C4-2B (cell line): ENCODE measurements at regions not wholly inside any gene's neighbourhood (a gene's known extent, or its start where the extent isn't known, plus 50 kb on each side); places are given as distances from the start of the nearest gene placed in this dataset.

ENCODE experiments used
- ZFX ChIP-seq: fragments of 450-650 bp; IDR thresholded peaks from 2 replicates; pipeline ENCODE4 v1.6.1; 2017
- TF ChIP-seq, protein P1 (sequence below): fragments of 450-650 bp; conservative IDR thresholded peaks from 2 replicates; pipeline ENCODE4 v1.5.1; 2017; ENCODE audit warnings: mild to moderate bottlenecking

DNA sequence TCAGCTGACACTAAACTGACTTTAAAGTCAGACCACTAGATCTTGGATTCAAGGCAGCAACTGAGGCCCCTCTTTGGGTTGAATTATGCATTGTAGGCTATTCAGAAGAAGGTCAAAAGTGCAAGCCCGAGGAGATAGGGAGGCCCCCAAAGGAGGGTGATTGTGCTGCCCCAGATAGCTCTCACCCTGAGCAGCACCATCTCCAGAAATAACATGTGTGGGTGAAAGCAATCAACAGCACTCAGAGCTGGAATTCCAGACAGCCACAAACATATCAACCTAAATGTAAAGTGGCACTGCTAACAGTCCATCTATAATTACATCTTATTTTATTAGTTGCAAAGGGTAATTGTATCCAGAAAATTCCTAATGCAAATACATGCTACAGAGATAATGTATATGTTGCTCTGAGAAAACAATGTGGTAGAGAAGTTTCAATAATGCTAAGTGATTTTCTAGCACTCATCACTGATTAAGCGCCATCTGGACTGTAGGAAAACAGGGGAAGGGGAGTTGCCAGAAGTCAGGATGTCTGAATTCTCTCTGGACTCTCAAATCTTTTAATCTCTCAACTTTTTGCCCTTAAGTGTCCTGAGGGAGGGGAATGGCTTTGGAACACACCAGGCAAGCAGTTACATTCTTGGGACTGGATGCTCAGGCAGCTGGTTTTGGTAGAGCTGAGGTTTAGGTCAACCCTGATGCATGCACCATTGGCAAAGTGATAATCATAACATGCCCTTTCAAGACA lies 61.8 kb upstream of the SFRP2 start:
- TF ChIP-seq, protein P1, sequence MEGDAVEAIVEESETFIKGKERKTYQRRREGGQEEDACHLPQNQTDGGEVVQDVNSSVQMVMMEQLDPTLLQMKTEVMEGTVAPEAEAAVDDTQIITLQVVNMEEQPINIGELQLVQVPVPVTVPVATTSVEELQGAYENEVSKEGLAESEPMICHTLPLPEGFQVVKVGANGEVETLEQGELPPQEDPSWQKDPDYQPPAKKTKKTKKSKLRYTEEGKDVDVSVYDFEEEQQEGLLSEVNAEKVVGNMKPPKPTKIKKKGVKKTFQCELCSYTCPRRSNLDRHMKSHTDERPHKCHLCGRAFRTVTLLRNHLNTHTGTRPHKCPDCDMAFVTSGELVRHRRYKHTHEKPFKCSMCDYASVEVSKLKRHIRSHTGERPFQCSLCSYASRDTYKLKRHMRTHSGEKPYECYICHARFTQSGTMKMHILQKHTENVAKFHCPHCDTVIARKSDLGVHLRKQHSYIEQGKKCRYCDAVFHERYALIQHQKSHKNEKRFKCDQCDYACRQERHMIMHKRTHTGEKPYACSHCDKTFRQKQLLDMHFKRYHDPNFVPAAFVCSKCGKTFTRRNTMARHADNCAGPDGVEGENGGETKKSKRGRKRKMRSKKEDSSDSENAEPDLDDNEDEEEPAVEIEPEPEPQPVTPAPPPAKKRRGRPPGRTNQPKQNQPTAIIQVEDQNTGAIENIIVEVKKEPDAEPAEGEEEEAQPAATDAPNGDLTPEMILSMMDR, result no peak
- TF ChIP-seq ZFX, result no peak
